ENCODE measurements at regions not wholly inside any gene's neighbourhood (a gene's known extent, or its start where the extent isn't known, plus 50 kb on each side); places are given as distances from the start of the nearest gene placed in this dataset.

DNA sequence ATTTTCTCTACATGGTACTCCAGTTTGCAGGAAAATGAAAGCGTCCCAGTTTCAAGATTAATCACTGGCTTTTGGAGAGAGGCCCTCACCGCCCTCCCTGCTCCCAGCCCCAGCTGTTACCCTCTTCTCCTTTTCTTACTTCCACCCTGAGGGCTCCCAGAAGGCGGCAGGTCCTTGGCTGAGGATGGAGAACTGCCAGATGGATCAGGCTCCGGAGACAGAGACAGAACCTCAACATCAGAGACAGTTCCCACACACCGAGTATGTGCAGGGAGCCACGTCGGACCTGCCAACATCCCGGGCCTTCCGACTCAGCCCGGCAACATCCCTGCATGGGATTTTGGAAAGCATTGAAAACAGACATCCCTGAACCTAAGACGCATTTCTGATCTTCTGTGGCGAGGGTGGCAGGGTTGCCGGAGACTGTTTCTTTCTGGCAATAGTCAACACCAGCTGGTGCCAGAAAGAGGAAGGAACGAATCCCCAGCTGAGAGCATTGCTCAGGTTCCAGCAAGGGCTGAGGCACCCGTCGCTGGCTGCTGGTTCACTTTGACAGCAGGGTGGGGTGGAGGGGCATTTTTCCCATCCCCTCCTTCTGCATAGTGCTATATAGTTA, 467.1 kb downstream of the MIAT start:
- Histone ChIP-seq H3K4me1 (peaks cover 0 to 3% of the 10 kb centered on the region in 2 donors), H3K27ac (peak overlapping the region; percentile 42 to 68), H3K36me3 (no peaks in the 10 kb centered on the region), H3K4me3 (peak overlapping the region in 1 of 2 donors; percentile 44), H3K9me3 (no peaks in the 10 kb centered on the region), H3K27me3 (no peaks in the 10 kb centered on the region)
- intact Hi-C loops (cut with DNase I) = no loop called here
- TF ChIP-seq, protein P1, sequence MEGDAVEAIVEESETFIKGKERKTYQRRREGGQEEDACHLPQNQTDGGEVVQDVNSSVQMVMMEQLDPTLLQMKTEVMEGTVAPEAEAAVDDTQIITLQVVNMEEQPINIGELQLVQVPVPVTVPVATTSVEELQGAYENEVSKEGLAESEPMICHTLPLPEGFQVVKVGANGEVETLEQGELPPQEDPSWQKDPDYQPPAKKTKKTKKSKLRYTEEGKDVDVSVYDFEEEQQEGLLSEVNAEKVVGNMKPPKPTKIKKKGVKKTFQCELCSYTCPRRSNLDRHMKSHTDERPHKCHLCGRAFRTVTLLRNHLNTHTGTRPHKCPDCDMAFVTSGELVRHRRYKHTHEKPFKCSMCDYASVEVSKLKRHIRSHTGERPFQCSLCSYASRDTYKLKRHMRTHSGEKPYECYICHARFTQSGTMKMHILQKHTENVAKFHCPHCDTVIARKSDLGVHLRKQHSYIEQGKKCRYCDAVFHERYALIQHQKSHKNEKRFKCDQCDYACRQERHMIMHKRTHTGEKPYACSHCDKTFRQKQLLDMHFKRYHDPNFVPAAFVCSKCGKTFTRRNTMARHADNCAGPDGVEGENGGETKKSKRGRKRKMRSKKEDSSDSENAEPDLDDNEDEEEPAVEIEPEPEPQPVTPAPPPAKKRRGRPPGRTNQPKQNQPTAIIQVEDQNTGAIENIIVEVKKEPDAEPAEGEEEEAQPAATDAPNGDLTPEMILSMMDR (IDR thresholded peaks at IDR 0.05) = no peak
- peak; percentile 23 to 74 for DNase-seq (ENCODE audit: low spot score in 2 of 2)

DNA sequence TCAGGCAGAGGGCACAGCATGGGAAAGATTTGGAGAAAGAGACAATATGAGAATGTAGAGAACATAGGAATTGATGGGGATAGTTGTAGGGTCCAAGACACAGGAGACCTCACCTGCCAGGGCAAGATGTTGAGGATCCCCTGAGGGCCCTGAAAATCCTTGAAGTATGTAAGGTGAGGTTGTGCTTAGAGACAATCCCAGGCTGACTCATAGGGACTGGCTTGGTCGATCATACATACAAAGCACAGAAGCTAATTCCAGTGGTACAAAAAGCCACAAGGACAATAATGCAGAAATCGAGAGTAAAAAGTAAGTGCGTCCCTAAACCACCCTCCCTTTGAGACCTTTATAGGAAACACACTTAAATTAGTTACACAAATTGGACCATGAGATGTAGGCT, 468.2 kb downstream of the MIAT start:
- intact Hi-C loops (cut with DNase I) = no loop called here
- Histone ChIP-seq H3K4me3 (no peak overlapping the region), H3K36me3 (no peaks in the 10 kb centered on the region), H3K27me3 (no peaks in the 10 kb centered on the region), H3K27ac (no peak overlapping the region), H3K9me3 (no peaks in the 10 kb centered on the region), H3K4me1 (peaks cover 0 to 3% of the 10 kb centered on the region in 2 donors)
- no peak for DNase-seq (ENCODE audit: low spot score in 2 of 2)
- TF ChIP-seq, protein P1 (IDR thresholded peaks at IDR 0.05) = no peak

DNA sequence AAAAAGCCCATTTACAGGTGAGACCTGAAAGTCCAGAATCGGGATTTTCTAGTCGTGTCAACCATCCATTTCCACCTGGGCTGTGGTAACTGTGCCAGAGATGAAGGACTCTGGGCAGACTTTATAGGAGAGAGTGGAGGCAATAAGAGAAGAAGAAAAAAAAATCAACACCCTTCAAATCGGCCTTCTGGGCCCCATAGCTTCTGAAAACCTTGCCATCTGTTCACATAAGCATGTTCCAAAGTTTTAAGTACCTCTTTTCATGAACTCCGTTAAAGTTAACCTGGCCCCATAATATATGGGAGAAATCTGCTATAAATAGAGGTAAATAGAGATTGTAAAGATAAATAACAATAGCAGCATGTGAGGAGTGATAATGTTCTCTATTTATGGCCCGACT, 470.5 kb downstream of the MIAT start:
- Histone ChIP-seq H3K4me1 (peaks cover 0 to 3% of the 10 kb centered on the region in 2 donors), H3K27me3 (no peaks in the 10 kb centered on the region), H3K9me3 (no peaks in the 10 kb centered on the region), H3K36me3 (no peaks in the 10 kb centered on the region), H3K27ac (no peak overlapping the region), H3K4me3 (no peak overlapping the region)
- intact Hi-C loops (cut with DNase I) = no loop called here
- TF ChIP-seq, protein P1 (IDR thresholded peaks at IDR 0.05) = no peak
- no peak for DNase-seq (ENCODE audit: low spot score in 2 of 2)

DNA sequence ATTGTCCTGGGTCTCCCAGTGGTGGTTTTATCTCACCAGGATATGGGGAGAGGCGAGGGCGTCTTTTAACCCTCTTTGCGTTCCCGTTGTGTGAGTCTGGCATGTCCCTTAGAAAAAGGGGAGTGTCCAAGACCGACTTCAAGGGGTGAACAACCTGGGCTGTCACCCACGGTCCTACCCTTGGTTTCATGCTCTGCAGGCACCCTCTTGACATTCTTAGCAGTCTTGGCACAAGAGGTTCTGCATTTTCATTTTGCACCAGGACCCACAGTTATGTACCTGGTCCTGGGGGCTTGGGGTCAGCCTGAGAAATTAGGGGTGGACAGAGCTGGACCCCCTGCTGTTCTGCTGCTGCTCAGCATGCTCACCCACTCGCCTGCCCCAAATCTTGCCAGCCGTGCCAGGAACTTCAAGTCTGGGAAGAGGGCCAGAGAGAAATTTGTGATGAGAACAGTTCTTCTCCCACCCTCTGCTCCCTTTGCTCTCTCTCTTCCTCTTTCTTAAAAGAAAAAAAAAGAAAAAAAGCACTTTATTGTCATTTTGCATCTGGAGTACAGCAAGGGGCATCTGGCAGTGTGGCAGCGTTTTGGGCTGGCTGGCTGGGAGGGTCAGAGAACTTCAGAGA, 471.2 kb downstream of the MIAT start:
- Histone ChIP-seq H3K36me3 (no peaks in the 10 kb centered on the region), H3K4me3 (no peak overlapping the region), H3K9me3 (no peaks in the 10 kb centered on the region), H3K4me1 (peaks cover 0 to 3% of the 10 kb centered on the region in 2 donors), H3K27me3 (no peaks in the 10 kb centered on the region), H3K27ac (no peak overlapping the region)
- TF ChIP-seq, protein P1 (IDR thresholded peaks at IDR 0.05) = no peak
- intact Hi-C loops (cut with DNase I) = no loop called here
- DNase-seq (ENCODE audit: low spot score in 2 of 2) = no peak

DNA sequence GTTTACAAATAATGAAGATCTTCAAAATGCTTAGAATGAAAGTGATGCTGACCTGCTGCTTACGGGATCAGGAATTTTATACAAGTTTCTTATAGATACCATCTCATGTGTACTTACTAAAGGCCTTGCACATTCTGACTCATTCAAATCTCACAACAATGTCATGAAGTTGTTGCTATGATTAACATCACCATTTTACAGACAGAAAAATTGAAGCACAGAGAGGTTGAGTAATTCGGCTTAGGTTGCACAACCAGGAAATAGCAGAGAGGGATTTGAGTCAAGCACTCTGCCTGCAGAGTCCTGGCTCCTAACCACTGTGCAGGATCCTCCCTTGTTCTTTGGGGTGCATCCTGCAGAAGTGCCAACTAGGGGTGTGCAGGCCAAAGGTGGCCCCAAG, 471.9 kb downstream of the MIAT start:
- Histone ChIP-seq H3K27me3 (no peaks in the 10 kb centered on the region), H3K36me3 (no peaks in the 10 kb centered on the region), H3K27ac (no peak overlapping the region), H3K4me3 (no peak overlapping the region), H3K4me1 (peaks cover 0 to 2% of the 10 kb centered on the region in 2 donors), H3K9me3 (no peaks in the 10 kb centered on the region)
- no peak for DNase-seq (ENCODE audit: low spot score in 2 of 2)
- intact Hi-C loops (cut with DNase I) = no loop called here
- TF ChIP-seq, protein P1 (IDR thresholded peaks at IDR 0.05) = no peak
